ENCODE measurements at regions not wholly inside any gene's neighbourhood (a gene's known extent, or its start where the extent isn't known, plus 50 kb on each side); places are given as distances from the start of the nearest gene placed in this dataset.
A peak's percentile ranks its signal among the peaks of the same experiment; 100 is the strongest.
"Not testable (repeated sequence)": the region's sequence is repeated elsewhere in the genome, so short reads cannot be mapped to it uniquely, and the experiment has no call there.

- DNase-seq = no peak
Observed at GRCh38 chr3:127033171-127033570, 50.3 kb downstream of the PLXNA1 start.

GRCh38 chr3:127033786-127034185 is 50.9 kb downstream of the PLXNA1 start:
- DNase-seq = no peak

GRCh38 chr3:127034195-127034989 is 51.5 kb downstream of the PLXNA1 start:
- DNase-seq = no peak

GRCh38 chr3:127034990-127035652 is 52.2 kb downstream of the PLXNA1 start:
- no peak for DNase-seq

GRCh38 chr3:127035677-127036076 is 52.8 kb downstream of the PLXNA1 start:
- DNase-seq = no peak

- DNase-seq = no peak
Observed at GRCh38 chr3:127036209-127037020, 53.5 kb downstream of the PLXNA1 start.

GRCh38 chr3:127037021-127037400 is 54.1 kb downstream of the PLXNA1 start:
- DNase-seq = no peak

GRCh38 chr3:127037418-127037841 is 54.5 kb downstream of the PLXNA1 start:
- DNase-seq = no peak

GRCh38 chr3:127037971-127038446 is 55.1 kb downstream of the PLXNA1 start:
- no peak for DNase-seq

GRCh38 chr3:127038466-127038865 is 55.6 kb downstream of the PLXNA1 start:
- no peak for DNase-seq

- no peak for DNase-seq
Observed at GRCh38 chr3:127038923-127039581, 56.1 kb downstream of the PLXNA1 start.

GRCh38 chr3:127039719-127040118 is 56.8 kb downstream of the PLXNA1 start:
- DNase-seq = no peak

GRCh38 chr3:127040216-127040615 is 57.3 kb downstream of the PLXNA1 start:
- no peak for DNase-seq

GRCh38 chr3:127041264-127041820 is 58.4 kb downstream of the PLXNA1 start:
- DNase-seq = no peak

GRCh38 chr3:127041933-127042332 is 59.0 kb downstream of the PLXNA1 start:
- DNase-seq = no peak

- DNase-seq = no peak
Observed at GRCh38 chr3:127042634-127043033, 59.7 kb downstream of the PLXNA1 start.

GRCh38 chr3:127043041-127043641 is 60.2 kb downstream of the PLXNA1 start:
- DNase-seq = no peak

- DNase-seq = no peak
Observed at GRCh38 chr3:127043731-127044510, 61.0 kb downstream of the PLXNA1 start.

GRCh38 chr3:127044996-127045395 is 62.1 kb downstream of the PLXNA1 start:
- peak; percentile 26 for DNase-seq

GRCh38 chr3:127045435-127046045 is 62.6 kb downstream of the PLXNA1 start:
- no peak for DNase-seq

- not testable (repeated sequence) for DNase-seq
Observed at GRCh38 chr3:127046690-127047089, 63.8 kb downstream of the PLXNA1 start.
